ENCODE measurements at regions not wholly inside any gene's neighbourhood (a gene's known extent, or its start where the extent isn't known, plus 50 kb on each side); places are given as distances from the start of the nearest gene placed in this dataset.
A peak's percentile ranks its signal among the peaks of the same experiment; 100 is the strongest.

GRCh38 chr5:142542078-142542477 lies 143.8 kb downstream of the FGF1 start:
- Histone ChIP-seq H3K9ac (ENCODE audit: insufficient read depth, low read length, poor library complexity, severe bottlenecking) (no peak overlapping the region), H3K4me3 (replicated peaks in 1 of 3; ENCODE audit: low read depth in 2 of 3, low read length in 3 of 3) (no peak overlapping the region), H3K36me3 (replicated peaks in 1 of 2; ENCODE audit: control insufficient read depth in 1 of 2, insufficient read depth in 2 of 2, low read length in 2 of 2) (no peaks in the 10 kb centered on the region), H3K79me2 (ENCODE audit: insufficient read depth, low read length) (no peaks in the 10 kb centered on the region), H3K9me3 (replicated peaks in 1 of 2; ENCODE audit: control insufficient read depth in 1 of 2, insufficient read depth in 1 of 2, low read length in 2 of 2) (no peaks in the 10 kb centered on the region), H4K20me1 (ENCODE audit: insufficient read depth, low read length) (no peaks in the 10 kb centered on the region), H3K27ac (ENCODE audit: low read depth in 1 of 2, low read length in 2 of 2) (no peak overlapping the region), H3K4me2 (replicated peaks; ENCODE audit: extremely low read depth, low read length, poor library complexity, severe bottlenecking) (no peak overlapping the region), H2AFZ (ENCODE audit: insufficient read depth, low read depth, low read length, poor library complexity, severe bottlenecking) (no peak overlapping the region), H3K27me3 (ENCODE audit: control insufficient read depth in 2 of 2, insufficient read depth in 2 of 2, low read length in 2 of 2) (peaks cover 3 to 4% of the 10 kb centered on the region in 2 donors), H3K4me1 (ENCODE audit: control insufficient read depth in 1 of 2, insufficient read depth in 2 of 2, low read length in 2 of 2) (peaks cover 2 to 4% of the 10 kb centered on the region in 2 donors)
- Mint-ChIP-seq H3K4me1 (peaks cover 7% of the 10 kb centered on the region), H3K27me3 (ENCODE audit: low read depth in 3 of 3) (peaks cover 13 to 31% (median 21%) of the 10 kb centered on the region in 3 donors), H3K27ac (no peak overlapping the region), H3K36me3 (no peaks in the 10 kb centered on the region), H3K9me3 (peaks cover 0 to 4% (median 2%) of the 10 kb centered on the region in 7 donors), H3K4me3 (peak overlapping the region in 1 of 2 donors; percentile 6)
- WGBS (ENCODE audit: insufficient coverage) = no CpG with 5 or more reads among the region's 7 CpGs
- TF ChIP-seq, protein P1, sequence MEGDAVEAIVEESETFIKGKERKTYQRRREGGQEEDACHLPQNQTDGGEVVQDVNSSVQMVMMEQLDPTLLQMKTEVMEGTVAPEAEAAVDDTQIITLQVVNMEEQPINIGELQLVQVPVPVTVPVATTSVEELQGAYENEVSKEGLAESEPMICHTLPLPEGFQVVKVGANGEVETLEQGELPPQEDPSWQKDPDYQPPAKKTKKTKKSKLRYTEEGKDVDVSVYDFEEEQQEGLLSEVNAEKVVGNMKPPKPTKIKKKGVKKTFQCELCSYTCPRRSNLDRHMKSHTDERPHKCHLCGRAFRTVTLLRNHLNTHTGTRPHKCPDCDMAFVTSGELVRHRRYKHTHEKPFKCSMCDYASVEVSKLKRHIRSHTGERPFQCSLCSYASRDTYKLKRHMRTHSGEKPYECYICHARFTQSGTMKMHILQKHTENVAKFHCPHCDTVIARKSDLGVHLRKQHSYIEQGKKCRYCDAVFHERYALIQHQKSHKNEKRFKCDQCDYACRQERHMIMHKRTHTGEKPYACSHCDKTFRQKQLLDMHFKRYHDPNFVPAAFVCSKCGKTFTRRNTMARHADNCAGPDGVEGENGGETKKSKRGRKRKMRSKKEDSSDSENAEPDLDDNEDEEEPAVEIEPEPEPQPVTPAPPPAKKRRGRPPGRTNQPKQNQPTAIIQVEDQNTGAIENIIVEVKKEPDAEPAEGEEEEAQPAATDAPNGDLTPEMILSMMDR (IDR thresholded peaks at IDR 0.05) = no peak
- intact Hi-C loops (cut with micrococcal nuclease) = loop anchor here in 1 of 2 donors (10.0 kb wide), 1 partner anchor 377 kb away; no protein-coding TSS in a partner anchor
- no peak for DNase-seq

DNA sequence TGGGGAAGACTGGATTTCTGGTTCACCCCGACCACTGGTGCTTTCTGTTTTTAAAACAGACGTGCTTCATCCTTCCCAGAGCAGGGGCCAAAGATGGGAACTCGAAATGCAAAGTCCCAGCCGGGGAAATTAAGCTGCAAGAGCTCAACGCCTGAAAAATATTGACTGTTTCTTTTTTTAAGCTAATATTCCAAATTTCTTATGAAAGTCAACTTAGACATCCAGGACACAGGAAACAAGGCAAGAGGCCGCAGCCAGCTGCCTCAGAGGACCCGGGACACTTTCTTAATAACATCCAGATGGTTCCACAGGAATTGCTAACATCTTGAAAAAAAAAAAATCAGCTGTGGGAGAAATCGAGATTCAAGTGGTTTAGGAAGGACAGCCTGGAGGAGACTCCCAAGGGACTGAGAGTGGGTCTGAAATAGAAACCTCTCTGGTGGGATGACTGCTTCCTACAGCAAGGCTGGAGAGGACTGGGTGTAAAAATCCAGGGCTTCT lies 144.9 kb downstream of the FGF1 start:
- Histone ChIP-seq H3K27ac (ENCODE audit: low read depth in 1 of 2, low read length in 2 of 2) (no peak overlapping the region), H4K20me1 (ENCODE audit: insufficient read depth, low read length) (no peaks in the 10 kb centered on the region), H2AFZ (ENCODE audit: insufficient read depth, low read depth, low read length, poor library complexity, severe bottlenecking) (no peak overlapping the region), H3K9me3 (replicated peaks in 1 of 2; ENCODE audit: control insufficient read depth in 1 of 2, insufficient read depth in 1 of 2, low read length in 2 of 2) (peaks cover 0 to 5% of the 10 kb centered on the region in 2 donors), H3K27me3 (ENCODE audit: control insufficient read depth in 2 of 2, insufficient read depth in 2 of 2, low read length in 2 of 2) (peaks cover 3 to 4% of the 10 kb centered on the region in 2 donors), H3K9ac (ENCODE audit: insufficient read depth, low read length, poor library complexity, severe bottlenecking) (no peak overlapping the region), H3K4me3 (replicated peaks in 1 of 3; ENCODE audit: low read depth in 2 of 3, low read length in 3 of 3) (no peak overlapping the region), H3K4me1 (ENCODE audit: control insufficient read depth in 1 of 2, insufficient read depth in 2 of 2, low read length in 2 of 2) (peaks cover 2 to 4% of the 10 kb centered on the region in 2 donors), H3K4me2 (replicated peaks; ENCODE audit: extremely low read depth, low read length, poor library complexity, severe bottlenecking) (no peak overlapping the region), H3K79me2 (ENCODE audit: insufficient read depth, low read length) (no peaks in the 10 kb centered on the region), H3K36me3 (replicated peaks in 1 of 2; ENCODE audit: control insufficient read depth in 1 of 2, insufficient read depth in 2 of 2, low read length in 2 of 2) (no peaks in the 10 kb centered on the region)
- intact Hi-C loops (cut with micrococcal nuclease) = loop anchor here in 1 of 2 donors (10.0 kb wide), 1 partner anchor 376 kb away; no protein-coding TSS in a partner anchor
- no peak for DNase-seq
- Mint-ChIP-seq H3K9me3 (peaks cover 0 to 5% (median 2%) of the 10 kb centered on the region in 7 donors), H3K27ac (no peak overlapping the region), H3K4me3 (no peak overlapping the region), H3K36me3 (no peaks in the 10 kb centered on the region), H3K27me3 (ENCODE audit: low read depth in 3 of 3) (peaks cover 13 to 35% (median 22%) of the 10 kb centered on the region in 3 donors), H3K4me1 (peaks cover 7% of the 10 kb centered on the region)
- TF ChIP-seq, protein P1 (IDR thresholded peaks at IDR 0.05) = no peak
- WGBS (ENCODE audit: insufficient coverage) = 82% methylated on average over 5 of the region's 8 CpGs

Measured in CD14-positive monocyte (primary cell).